ENCODE measurements at regions not wholly inside any gene's neighbourhood (a gene's known extent, or its start where the extent isn't known, plus 50 kb on each side); places are given as distances from the start of the nearest gene placed in this dataset.
"Not testable (repeated sequence)": the region's sequence is repeated elsewhere in the genome, so short reads cannot be mapped to it uniquely, and the experiment has no call there.

GRCh38 chr6:132028029-132028428, 76.9 kb upstream of the CCN2 start:
- Mint-ChIP-seq H3K4me1 (ENCODE audit: unreplicated experiment) (no peaks in the 10 kb centered on the region), H3K36me3 (ENCODE audit: unreplicated experiment) (no peaks in the 10 kb centered on the region), H3K9me3 (ENCODE audit: unreplicated experiment) (no peaks in the 10 kb centered on the region), H3K27ac (ENCODE audit: unreplicated experiment) (no peak overlapping the region), H3K27me3 (ENCODE audit: unreplicated experiment) (no peaks in the 10 kb centered on the region), H3K4me3 (ENCODE audit: unreplicated experiment) (no peak overlapping the region)
- no peak for DNase-seq (ENCODE audit: extremely low spot score, unreplicated experiment)
- TF ChIP-seq, protein P1, sequence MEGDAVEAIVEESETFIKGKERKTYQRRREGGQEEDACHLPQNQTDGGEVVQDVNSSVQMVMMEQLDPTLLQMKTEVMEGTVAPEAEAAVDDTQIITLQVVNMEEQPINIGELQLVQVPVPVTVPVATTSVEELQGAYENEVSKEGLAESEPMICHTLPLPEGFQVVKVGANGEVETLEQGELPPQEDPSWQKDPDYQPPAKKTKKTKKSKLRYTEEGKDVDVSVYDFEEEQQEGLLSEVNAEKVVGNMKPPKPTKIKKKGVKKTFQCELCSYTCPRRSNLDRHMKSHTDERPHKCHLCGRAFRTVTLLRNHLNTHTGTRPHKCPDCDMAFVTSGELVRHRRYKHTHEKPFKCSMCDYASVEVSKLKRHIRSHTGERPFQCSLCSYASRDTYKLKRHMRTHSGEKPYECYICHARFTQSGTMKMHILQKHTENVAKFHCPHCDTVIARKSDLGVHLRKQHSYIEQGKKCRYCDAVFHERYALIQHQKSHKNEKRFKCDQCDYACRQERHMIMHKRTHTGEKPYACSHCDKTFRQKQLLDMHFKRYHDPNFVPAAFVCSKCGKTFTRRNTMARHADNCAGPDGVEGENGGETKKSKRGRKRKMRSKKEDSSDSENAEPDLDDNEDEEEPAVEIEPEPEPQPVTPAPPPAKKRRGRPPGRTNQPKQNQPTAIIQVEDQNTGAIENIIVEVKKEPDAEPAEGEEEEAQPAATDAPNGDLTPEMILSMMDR (IDR thresholded peaks at IDR 0.05) = no peak

GRCh38 chr6:132025468-132025867, 74.3 kb upstream of the CCN2 start:
- Mint-ChIP-seq H3K4me3 (ENCODE audit: unreplicated experiment) (no peak overlapping the region), H3K36me3 (ENCODE audit: unreplicated experiment) (no peaks in the 10 kb centered on the region), H3K4me1 (ENCODE audit: unreplicated experiment) (peaks cover 8% of the 10 kb centered on the region), H3K27me3 (ENCODE audit: unreplicated experiment) (no peaks in the 10 kb centered on the region), H3K27ac (ENCODE audit: unreplicated experiment) (no peak overlapping the region), H3K9me3 (ENCODE audit: unreplicated experiment) (no peaks in the 10 kb centered on the region)
- TF ChIP-seq, protein P1 (IDR thresholded peaks at IDR 0.05) = no peak
- DNase-seq (ENCODE audit: extremely low spot score, unreplicated experiment) = no peak

GRCh38 chr6:132023490-132023889, 72.3 kb upstream of the CCN2 start:
- DNase-seq (ENCODE audit: extremely low spot score, unreplicated experiment) = no peak
- Mint-ChIP-seq H3K9me3 (ENCODE audit: unreplicated experiment) (no peaks in the 10 kb centered on the region), H3K36me3 (ENCODE audit: unreplicated experiment) (no peaks in the 10 kb centered on the region), H3K27ac (ENCODE audit: unreplicated experiment) (no peak overlapping the region), H3K4me3 (ENCODE audit: unreplicated experiment) (no peak overlapping the region), H3K4me1 (ENCODE audit: unreplicated experiment) (peaks cover 14% of the 10 kb centered on the region), H3K27me3 (ENCODE audit: unreplicated experiment) (no peaks in the 10 kb centered on the region)
- TF ChIP-seq, protein P1 (IDR thresholded peaks at IDR 0.05) = peak; percentile 21

DNA sequence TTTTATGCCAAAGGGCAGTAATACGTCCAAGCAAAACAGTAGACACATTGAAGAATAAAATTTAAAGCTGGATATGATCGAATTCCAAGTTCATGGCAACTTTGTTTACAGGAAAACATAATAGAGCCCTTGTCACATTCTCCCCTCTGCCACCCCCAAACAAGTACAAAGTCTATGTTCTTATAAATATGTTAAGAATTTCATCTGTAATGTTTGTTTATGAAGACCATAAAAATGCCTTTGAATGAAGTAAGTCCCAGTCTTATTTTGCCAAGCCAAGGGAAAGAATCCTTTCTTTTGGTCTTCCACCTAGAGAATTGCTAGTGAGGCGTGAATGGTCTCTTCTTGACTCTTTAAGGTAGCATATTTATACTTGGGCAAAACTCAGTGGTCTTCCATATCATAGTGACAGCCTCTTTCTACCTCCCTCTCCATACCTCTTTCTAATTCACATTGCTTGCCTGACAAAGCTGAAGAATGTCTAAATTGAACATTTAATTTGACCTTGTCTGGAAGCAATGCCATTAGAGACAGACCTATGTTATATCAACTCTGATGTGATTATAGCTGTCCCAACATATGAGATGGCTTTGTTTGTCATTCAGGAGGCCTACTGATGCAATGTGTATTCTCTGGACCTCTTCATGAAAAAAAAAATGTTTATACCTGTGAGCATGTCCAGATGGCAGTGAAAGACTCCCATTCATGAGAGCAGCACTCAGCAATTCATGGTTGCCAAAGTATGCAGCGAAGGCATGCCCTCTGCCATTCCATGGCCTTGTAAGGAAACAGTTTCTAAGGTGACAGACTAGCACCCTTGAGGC, 70.6 kb upstream of the CCN2 start:
- no peak overlapping the region for H3K27ac Mint-ChIP-seq (ENCODE audit: unreplicated experiment)
- no peak for DNase-seq (ENCODE audit: extremely low spot score, unreplicated experiment)
- no peaks in the 10 kb centered on the region for H3K9me3 Mint-ChIP-seq (ENCODE audit: unreplicated experiment)
- H3K36me3 Mint-ChIP-seq (ENCODE audit: unreplicated experiment) = no peaks in the 10 kb centered on the region
- H3K27me3 Mint-ChIP-seq (ENCODE audit: unreplicated experiment) = no peaks in the 10 kb centered on the region
- TF ChIP-seq, protein P1 (IDR thresholded peaks at IDR 0.05) = no peak
- peaks cover 14% of the 10 kb centered on the region for H3K4me1 Mint-ChIP-seq (ENCODE audit: unreplicated experiment)
- H3K4me3 Mint-ChIP-seq (ENCODE audit: unreplicated experiment) = no peak overlapping the region

DNA sequence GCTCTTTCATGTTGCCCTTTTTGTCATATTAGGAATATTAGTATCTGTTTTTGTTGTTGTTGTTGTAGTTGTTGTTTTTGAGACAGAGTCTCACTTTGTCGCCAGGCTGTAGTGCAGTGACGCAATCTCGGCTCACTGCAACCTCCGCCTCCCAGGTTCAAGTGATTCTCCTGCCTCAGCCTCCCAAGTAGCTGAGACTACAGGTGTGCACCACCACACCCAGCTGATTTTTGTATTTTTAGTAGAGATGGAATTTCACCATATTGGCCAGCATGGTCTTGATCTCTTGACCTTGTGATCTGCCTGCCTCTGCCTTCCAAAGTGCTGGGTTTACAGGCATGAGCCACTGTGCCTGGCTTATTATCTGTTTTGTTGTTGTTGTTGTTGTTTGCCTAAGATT, 69.7 kb upstream of the CCN2 start:
- H3K27ac Mint-ChIP-seq (ENCODE audit: unreplicated experiment); H3K27me3 Mint-ChIP-seq (ENCODE audit: unreplicated experiment); H3K4me3 Mint-ChIP-seq (ENCODE audit: unreplicated experiment); H3K9me3 Mint-ChIP-seq (ENCODE audit: unreplicated experiment); H3K36me3 Mint-ChIP-seq (ENCODE audit: unreplicated experiment); DNase-seq (ENCODE audit: extremely low spot score, unreplicated experiment): not testable (repeated sequence)
- H3K4me1 Mint-ChIP-seq (ENCODE audit: unreplicated experiment) = peaks cover 18% of the 10 kb centered on the region
